Colonic mucosa (tissue), 4 donors: ENCODE measurements at regions not wholly inside any gene's neighbourhood (a gene's known extent, or its start where the extent isn't known, plus 50 kb on each side); places are given as distances from the start of the nearest gene placed in this dataset.

Source experiments
- DNase-seq: peaks from one replicate; pipeline ENCODE4 v3.0.0-alpha.2; 2020
- H3K27ac ChIP-seq: fragments of 200-600 bp; one replicate; pipeline ENCODE4 v1.8.0; 2021
- H3K27me3 ChIP-seq: fragments of 200-600 bp; one replicate; pipeline ENCODE4 v1.8.0; 2021
- H3K36me3 ChIP-seq: fragments of 200-600 bp; one replicate; pipeline ENCODE4 v1.8.0; 2021
- H3K4me1 ChIP-seq: fragments of 200-600 bp; one replicate; pipeline ENCODE4 v1.8.0; 2021; ENCODE audit warnings: mild to moderate bottlenecking
- H3K4me3 ChIP-seq: fragments of 200-600 bp; one replicate; pipeline ENCODE4 v1.8.0; 2021
- H3K9ac ChIP-seq, 2 donors: one replicate each; pipeline ENCODE4 v1.7.0; 2013; ENCODE audit warnings: control low read depth in 2 of 2, low read depth in 2 of 2, low read length in 2 of 2
- H3K9me3 ChIP-seq: fragments of 200-600 bp; one replicate; pipeline ENCODE4 v1.8.0; 2021
- intact Hi-C: fragments of 100-400 bp; cut with DNase I; formaldehyde crosslinking; loops from one replicate; pipeline ENCODE4 v1.14.1; 2022
- TF ChIP-seq, protein P1 (sequence below): fragments of 200-600 bp; IDR thresholded peaks from one replicate; pipeline ENCODE4 v1.8.0; 2022; ENCODE audit warnings: antibody characterized with exemption, mild to moderate bottlenecking
- donor health status: healthy.
- donor health status: DM: no; HTN: no; CAD: no.
- donor health status: DM: no; HTN: no; CAD: no.

DNA sequence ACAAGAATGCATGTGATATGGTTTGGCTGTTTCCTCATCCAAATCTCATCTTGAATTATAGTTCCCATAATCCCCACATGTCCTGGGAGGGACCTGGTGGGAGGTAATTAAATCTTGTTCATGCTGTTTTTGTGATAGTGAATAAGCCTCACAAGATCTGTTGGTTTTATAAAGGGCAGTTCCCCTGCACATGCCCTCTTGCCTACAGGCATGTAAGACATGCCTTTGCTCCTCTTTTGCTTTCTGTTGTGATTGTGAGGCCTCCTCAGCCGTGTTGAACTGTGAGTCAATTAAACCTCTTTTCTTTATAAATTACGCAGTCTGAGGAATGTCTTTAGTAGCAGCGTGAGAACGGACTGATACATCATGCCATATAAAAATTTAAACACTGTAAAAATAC, 1537.0 kb downstream of the OTOL1 start:
- no peak overlapping the region for H3K4me3 ChIP-seq
- no peak overlapping the region for H3K9ac ChIP-seq
- intact Hi-C loops: no loop called here
- no peaks in the 10 kb centered on the region for H3K4me1 ChIP-seq
- H3K27me3 ChIP-seq: no peaks in the 10 kb centered on the region
- TF ChIP-seq, protein P1, sequence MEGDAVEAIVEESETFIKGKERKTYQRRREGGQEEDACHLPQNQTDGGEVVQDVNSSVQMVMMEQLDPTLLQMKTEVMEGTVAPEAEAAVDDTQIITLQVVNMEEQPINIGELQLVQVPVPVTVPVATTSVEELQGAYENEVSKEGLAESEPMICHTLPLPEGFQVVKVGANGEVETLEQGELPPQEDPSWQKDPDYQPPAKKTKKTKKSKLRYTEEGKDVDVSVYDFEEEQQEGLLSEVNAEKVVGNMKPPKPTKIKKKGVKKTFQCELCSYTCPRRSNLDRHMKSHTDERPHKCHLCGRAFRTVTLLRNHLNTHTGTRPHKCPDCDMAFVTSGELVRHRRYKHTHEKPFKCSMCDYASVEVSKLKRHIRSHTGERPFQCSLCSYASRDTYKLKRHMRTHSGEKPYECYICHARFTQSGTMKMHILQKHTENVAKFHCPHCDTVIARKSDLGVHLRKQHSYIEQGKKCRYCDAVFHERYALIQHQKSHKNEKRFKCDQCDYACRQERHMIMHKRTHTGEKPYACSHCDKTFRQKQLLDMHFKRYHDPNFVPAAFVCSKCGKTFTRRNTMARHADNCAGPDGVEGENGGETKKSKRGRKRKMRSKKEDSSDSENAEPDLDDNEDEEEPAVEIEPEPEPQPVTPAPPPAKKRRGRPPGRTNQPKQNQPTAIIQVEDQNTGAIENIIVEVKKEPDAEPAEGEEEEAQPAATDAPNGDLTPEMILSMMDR: no peak
- no peak overlapping the region for H3K27ac ChIP-seq
- no peak for DNase-seq
- H3K36me3 ChIP-seq: no peaks in the 10 kb centered on the region
- H3K9me3 ChIP-seq: no peaks in the 10 kb centered on the region

- TF ChIP-seq, protein P1: no peak
- intact Hi-C loops: no loop called here
- Histone ChIP-seq H3K9ac (no peak overlapping the region), H3K27ac (no peak overlapping the region), H3K4me1 (no peaks in the 10 kb centered on the region), H3K27me3 (no peaks in the 10 kb centered on the region), H3K4me3 (no peak overlapping the region), H3K36me3 (no peaks in the 10 kb centered on the region), H3K9me3 (no peaks in the 10 kb centered on the region)
- DNase-seq: no peak
Measured at GRCh38 chr3:163039636-163040035, 1543.0 kb downstream of the OTOL1 start.

- no peak overlapping the region for H3K27ac ChIP-seq
- no peaks in the 10 kb centered on the region for H3K27me3 ChIP-seq
- no peaks in the 10 kb centered on the region for H3K4me1 ChIP-seq
- no peaks in the 10 kb centered on the region for H3K9me3 ChIP-seq
- TF ChIP-seq, protein P1: no peak
- no peaks in the 10 kb centered on the region for H3K36me3 ChIP-seq
- H3K4me3 ChIP-seq: no peak overlapping the region
- intact Hi-C loops: no loop called here
- H3K9ac ChIP-seq: no peak overlapping the region
- DNase-seq: no peak
Measured at GRCh38 chr3:163043074-163043473, 1546.5 kb downstream of the OTOL1 start.

DNA sequence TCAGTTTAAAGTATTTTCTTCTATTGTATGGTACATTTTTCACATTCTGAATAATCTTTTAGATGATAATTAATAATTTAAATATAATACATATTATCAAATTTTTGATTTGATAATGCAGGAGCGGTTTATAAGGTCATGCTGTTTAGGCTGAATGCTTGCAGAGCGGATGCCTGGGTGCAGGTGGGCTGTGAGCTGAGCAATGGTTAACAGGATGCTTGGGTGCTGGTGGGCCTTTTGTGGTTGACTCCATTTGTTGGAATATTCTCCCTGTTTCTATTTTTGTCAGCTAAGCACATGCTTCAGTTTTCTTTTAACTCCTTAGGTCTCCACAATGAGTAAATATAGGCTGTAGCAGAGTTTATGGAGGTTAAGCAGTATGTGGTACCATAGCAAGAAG, 1549.3 kb downstream of the OTOL1 start:
- no peak overlapping the region for H3K9ac ChIP-seq
- H3K4me3 ChIP-seq: no peak overlapping the region
- intact Hi-C loops: no loop called here
- TF ChIP-seq, protein P1: no peak
- H3K4me1 ChIP-seq: no peaks in the 10 kb centered on the region
- no peak overlapping the region for H3K27ac ChIP-seq
- no peaks in the 10 kb centered on the region for H3K36me3 ChIP-seq
- H3K9me3 ChIP-seq: no peaks in the 10 kb centered on the region
- DNase-seq: no peak
- H3K27me3 ChIP-seq: no peaks in the 10 kb centered on the region

- Histone ChIP-seq H3K27me3 (no peaks in the 10 kb centered on the region), H3K4me1 (no peaks in the 10 kb centered on the region), H3K27ac (no peak overlapping the region), H3K4me3 (no peak overlapping the region), H3K9me3 (no peaks in the 10 kb centered on the region), H3K9ac (no peak overlapping the region), H3K36me3 (no peaks in the 10 kb centered on the region)
- intact Hi-C loops: no loop called here
- no peak for DNase-seq
- TF ChIP-seq, protein P1: no peak
Measured at GRCh38 chr3:163048881-163049280, 1552.3 kb downstream of the OTOL1 start.
